PC-9 (cell line): ENCODE measurements at regions not wholly inside any gene's neighbourhood (a gene's known extent, or its start where the extent isn't known, plus 50 kb on each side); places are given as distances from the start of the nearest gene placed in this dataset.

Source experiments
- BruUV-seq: library from RNA; stranded (reverse); fragments of 400-500 nt; replicated peaks from 2 replicates; lab custom pipeline; 2021; lab: Mats Ljungman, UMichigan
- CTCF ChIA-PET: fragments of 300-600 bp; sonication (Branson Sonifier 250); formaldehyde crosslinking; loops from one replicate; lab custom pipeline; 2022; ENCODE audit warnings: antibody characterized with exemption; lab: Charles Lee
- POLR2A ChIA-PET: fragments of 300-600 bp; sonication (Branson Sonifier 250); formaldehyde crosslinking; loops from one replicate; lab custom pipeline; 2022; ENCODE audit warnings: antibody characterized with exemption; ENCODE audit not compliant: unreplicated experiment; lab: Charles Lee
- DNase-seq, 2 experiments: peaks; one replicate each; pipeline versions ENCODE4 v3.0.0 to v3.0.0-alpha.2; 2015 to 2022; ENCODE audit warnings: mixed read lengths in 1 of 2
- H2AFZ ChIP-seq: fragments of 200-600 bp; sonication (generic); 2 replicates; pipeline ENCODE4 v1.8.1; 2017; ENCODE audit warnings: antibody characterized with exemption
- H3F3A ChIP-seq: fragments of 200-600 bp; sonication (generic); 2 replicates; pipeline ENCODE4 v1.8.1; 2017; ENCODE audit warnings: antibody characterized with exemption, mild to moderate bottlenecking, low read depth; ENCODE audit not compliant: insufficient read depth
- H3K27ac ChIP-seq: fragments of 200-600 bp; sonication (generic); 2 replicates; pipeline ENCODE4 v1.6.1; 2016; ENCODE audit warnings: mixed run types
- H3K27me3 ChIP-seq: fragments of 200-600 bp; sonication (generic); 2 replicates; pipeline ENCODE4 v1.6.1; 2016; ENCODE audit warnings: low read depth, mixed run types; ENCODE audit not compliant: insufficient read depth
- H3K36me3 ChIP-seq: fragments of 200-600 bp; sonication (generic); 2 replicates; pipeline ENCODE4 v1.6.1; 2016; ENCODE audit warnings: low read depth, mixed run types
- H3K4me1 ChIP-seq: fragments of 200-600 bp; sonication (generic); replicated peaks from 2 replicates; pipeline ENCODE4 v1.6.1; 2016; ENCODE audit warnings: mixed run types; ENCODE audit not compliant: insufficient read depth
- H3K4me2 ChIP-seq: fragments of 200-600 bp; sonication (generic); 2 replicates; pipeline ENCODE4 v1.6.1; 2017; ENCODE audit warnings: mixed run types
- H3K4me3 ChIP-seq: fragments of 200-600 bp; sonication (generic); 2 replicates; pipeline ENCODE4 v1.6.1; 2016; ENCODE audit warnings: mixed run types
- H3K79me2 ChIP-seq: fragments of 200-600 bp; sonication (generic); 2 replicates; pipeline ENCODE4 v1.6.1; 2017; ENCODE audit warnings: low read depth, mixed run types
- H3K9me2 ChIP-seq: fragments of 200-600 bp; sonication (generic); 2 replicates; pipeline ENCODE4 v1.8.1; 2017; ENCODE audit warnings: mild to moderate bottlenecking; ENCODE audit not compliant: insufficient read depth
- H3K9me3 ChIP-seq: fragments of 200-600 bp; sonication (generic); 2 replicates; pipeline ENCODE4 v1.8.1; 2016; ENCODE audit warnings: low read depth; ENCODE audit not compliant: insufficient read depth
- H4K20me1 ChIP-seq: fragments of 200-600 bp; sonication (generic); 2 replicates; pipeline ENCODE4 v1.8.1; 2017; ENCODE audit not compliant: insufficient read depth
- CTCF ChIP-seq: fragments of 200-600 bp; sonication (generic); conservative IDR thresholded peaks from 2 replicates; pipeline ENCODE4 v1.6.1; 2017; ENCODE audit warnings: mixed run types, antibody characterized with exemption, mild to moderate bottlenecking, moderate library complexity
- EZH2 ChIP-seq: fragments of 200-600 bp; sonication (generic); IDR thresholded peaks from 2 replicates; pipeline ENCODE4 v1.8.0; 2017; ENCODE audit warnings: antibody characterized with exemption, low read depth
- intact Hi-C: fragments of 100-400 bp; cut with micrococcal nuclease; formaldehyde crosslinking; loops from one replicate; pipeline ENCODE4 v1.10.0; 2022; ENCODE audit not compliant: unreplicated experiment

GRCh38 chr12:124152731-124153130, 142.2 kb upstream of the RFLNA start:
- H4K20me1 ChIP-seq, result no peaks in the 10 kb centered on the region
- H3K4me3 ChIP-seq, result no peak overlapping the region
- H2AFZ ChIP-seq, result no peak overlapping the region
- no peaks in the 10 kb centered on the region for H3K9me3 ChIP-seq
- no peak overlapping the region for H3K4me2 ChIP-seq
- H3K27me3 ChIP-seq, result peaks cover 88% of the 10 kb centered on the region
- no peak for DNase-seq
- no peak overlapping the region for H3K27ac ChIP-seq
- no peaks in the 10 kb centered on the region for H3K4me1 ChIP-seq
- H3F3A ChIP-seq, result no peaks in the 10 kb centered on the region
- TF ChIP-seq EZH2 (no peak), CTCF (no peak)
- no peaks in the 10 kb centered on the region for H3K79me2 ChIP-seq
- no peaks in the 10 kb centered on the region for H3K36me3 ChIP-seq
- BruUV-seq, result no TSS peak
- no peaks in the 10 kb centered on the region for H3K9me2 ChIP-seq
- CTCF ChIA-PET, result no interaction called here
- intact Hi-C loops, result no loop called here
- POLR2A ChIA-PET, result no interaction called here

- no peaks in the 10 kb centered on the region for H3K9me2 ChIP-seq
- H3K4me2 ChIP-seq, result no peak overlapping the region
- H3K36me3 ChIP-seq, result no peaks in the 10 kb centered on the region
- intact Hi-C loops, result no loop called here
- BruUV-seq, result no TSS peak
- no peak overlapping the region for H2AFZ ChIP-seq
- H3K9me3 ChIP-seq, result no peaks in the 10 kb centered on the region
- peaks cover 88% of the 10 kb centered on the region for H3K27me3 ChIP-seq
- CTCF ChIA-PET, result no interaction called here
- H3F3A ChIP-seq, result no peaks in the 10 kb centered on the region
- no peaks in the 10 kb centered on the region for H3K79me2 ChIP-seq
- TF ChIP-seq EZH2, result no peak
- TF ChIP-seq CTCF, result no peak
- H4K20me1 ChIP-seq, result no peaks in the 10 kb centered on the region
- no peaks in the 10 kb centered on the region for H3K4me1 ChIP-seq
- H3K27ac ChIP-seq, result no peak overlapping the region
- no peak overlapping the region for H3K4me3 ChIP-seq
- DNase-seq, result no peak
- POLR2A ChIA-PET, result no interaction called here
Observed at GRCh38 chr12:124153392-124153791, 141.5 kb upstream of the RFLNA start.

- Histone ChIP-seq H3K27me3 (peaks cover 81% of the 10 kb centered on the region), H3K4me2 (no peak overlapping the region), H3K4me3 (no peak overlapping the region), H3K27ac (no peak overlapping the region), H3K36me3 (no peaks in the 10 kb centered on the region), H2AFZ (no peak overlapping the region), H3K9me2 (no peaks in the 10 kb centered on the region), H3F3A (no peaks in the 10 kb centered on the region), H3K79me2 (no peaks in the 10 kb centered on the region), H4K20me1 (no peaks in the 10 kb centered on the region), H3K9me3 (no peaks in the 10 kb centered on the region), H3K4me1 (no peaks in the 10 kb centered on the region)
- no TSS peak for BruUV-seq
- DNase-seq, result no peak
- intact Hi-C loops, result no loop called here
- TF ChIP-seq CTCF (no peak), EZH2 (no peak)
- ChIA-PET CTCF (no interaction called here), POLR2A (no interaction called here)
Observed at GRCh38 chr12:124157406-124157805, 137.5 kb upstream of the RFLNA start.
